ENCODE measurements at regions not wholly inside any gene's neighbourhood (a gene's known extent, or its start where the extent isn't known, plus 50 kb on each side); places are given as distances from the start of the nearest gene placed in this dataset.
"Not testable (repeated sequence)": the region's sequence is repeated elsewhere in the genome, so short reads cannot be mapped to it uniquely, and the experiment has no call there.

DNA sequence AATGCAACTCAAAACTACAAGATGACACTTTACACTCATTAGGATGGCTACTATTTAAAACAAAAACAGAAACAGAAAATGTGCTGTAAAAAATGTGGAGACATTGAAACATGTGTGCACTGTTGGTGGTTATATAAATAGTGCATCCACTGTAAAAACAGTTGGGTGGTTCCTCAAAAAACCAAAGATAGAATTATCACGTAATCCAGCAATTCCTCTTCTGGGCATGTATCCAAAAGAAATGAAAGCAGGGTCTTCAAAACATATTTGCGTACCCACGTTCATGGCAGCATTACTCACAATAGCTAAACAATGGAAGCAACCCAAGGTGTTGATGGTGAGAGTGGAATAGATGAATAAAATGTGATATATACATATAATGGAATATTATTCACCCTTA is 967.2 kb downstream of the TRAM1L1 start:
- Histone ChIP-seq H3K4me1 (no peaks in the 10 kb centered on the region), H3K36me3 (replicated peaks in 1 of 2; ENCODE audit: insufficient read depth in 1 of 2, low read depth in 2 of 2) (no peaks in the 10 kb centered on the region), H3K9me3 (no peaks in the 10 kb centered on the region), H3K27ac (no peak overlapping the region), H3K27me3 (no peaks in the 10 kb centered on the region), H3K4me3 (no peak overlapping the region)
- intact Hi-C loops (cut with DNase I) = no loop called here
- no peak for ATAC-seq
- WGBS, 2 donors = 58 to 69% methylated on average over 3 of the region's 3 CpGs
- DNase-seq = no peak
- TF ChIP-seq CTCF (IDR thresholded peaks at IDR 0.05) = no peak
- no peak for TF ChIP-seq POLR2A (IDR thresholded peaks at IDR 0.05)

DNA sequence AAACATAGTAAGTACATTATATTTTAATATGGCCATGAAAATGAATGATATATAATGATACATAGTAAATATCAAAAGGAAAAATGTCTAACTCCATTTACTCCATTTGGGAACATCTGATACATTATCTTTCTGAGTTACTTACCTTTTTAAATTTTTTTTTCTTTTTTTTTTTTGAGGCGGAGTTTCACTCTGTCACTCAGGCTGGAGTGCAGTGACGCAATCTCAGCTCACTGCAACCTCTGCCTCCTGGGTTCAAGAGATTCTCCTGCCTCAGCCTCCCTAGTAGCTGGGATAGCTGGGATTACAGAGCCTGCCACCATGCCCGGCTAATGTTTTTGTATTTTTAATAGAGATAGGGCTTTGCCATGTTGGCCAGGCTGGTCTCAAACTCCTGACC is 972.5 kb downstream of the TRAM1L1 start:
- DNase-seq; ATAC-seq; H3K27me3 ChIP-seq; H3K9me3 ChIP-seq; intact Hi-C loops (cut with DNase I); H3K4me1 ChIP-seq; H3K4me3 ChIP-seq; H3K36me3 ChIP-seq (replicated peaks in 1 of 2; ENCODE audit: insufficient read depth in 1 of 2, low read depth in 2 of 2); H3K27ac ChIP-seq: not testable (repeated sequence)
- 78% methylated on average over 3 of the region's 3 CpGs for WGBS, 2 donors

GRCh38 chr4:116110713-116111112 is 974.7 kb downstream of the TRAM1L1 start:
- ATAC-seq = no peak
- Histone ChIP-seq H3K9me3 (no peaks in the 10 kb centered on the region), H3K27me3 (no peaks in the 10 kb centered on the region), H3K4me3 (no peak overlapping the region), H3K36me3 (replicated peaks in 1 of 2; ENCODE audit: insufficient read depth in 1 of 2, low read depth in 2 of 2) (no peaks in the 10 kb centered on the region), H3K4me1 (no peaks in the 10 kb centered on the region), H3K27ac (no peak overlapping the region)
- intact Hi-C loops (cut with DNase I) = no loop called here
- DNase-seq = no peak
- whole genome bisulfite sequencing, 2 donors = 40 to 44% methylated on average over 3 of the region's 3 CpGs
- TF ChIP-seq POLR2A (IDR thresholded peaks at IDR 0.05) = no peak
- TF ChIP-seq CTCF (IDR thresholded peaks at IDR 0.05) = no peak

GRCh38 chr4:116108606-116109005 is 976.8 kb downstream of the TRAM1L1 start:
- no peak overlapping the region for H3K27ac ChIP-seq
- H3K4me3 ChIP-seq = no peak overlapping the region
- WGBS, 2 donors = 60 to 61% methylated on average over 8 of the region's 8 CpGs
- no peak for DNase-seq
- H3K36me3 ChIP-seq (replicated peaks in 1 of 2; ENCODE audit: insufficient read depth in 1 of 2, low read depth in 2 of 2) = no peaks in the 10 kb centered on the region
- intact Hi-C loops (cut with DNase I) = no loop called here
- H3K9me3 ChIP-seq = no peaks in the 10 kb centered on the region
- H3K4me1 ChIP-seq = no peaks in the 10 kb centered on the region
- no peak for TF ChIP-seq POLR2A (IDR thresholded peaks at IDR 0.05)
- no peak for TF ChIP-seq CTCF (IDR thresholded peaks at IDR 0.05)
- no peak for ATAC-seq
- no peaks in the 10 kb centered on the region for H3K27me3 ChIP-seq

GRCh38 chr4:116101321-116101720 is 984.1 kb downstream of the TRAM1L1 start:
- Histone ChIP-seq H3K36me3 (replicated peaks in 1 of 2; ENCODE audit: insufficient read depth in 1 of 2, low read depth in 2 of 2) (no peaks in the 10 kb centered on the region), H3K9me3 (peaks cover 0 to 8% (median 0%) of the 10 kb centered on the region in 3 donors), H3K4me1 (no peaks in the 10 kb centered on the region), H3K27me3 (no peaks in the 10 kb centered on the region), H3K27ac (no peak overlapping the region), H3K4me3 (no peak overlapping the region)
- ATAC-seq = no peak
- no peak for TF ChIP-seq POLR2A (IDR thresholded peaks at IDR 0.05)
- no peak for TF ChIP-seq CTCF (IDR thresholded peaks at IDR 0.05)
- WGBS, 2 donors = 45 to 47% methylated on average over 1 of the region's 1 CpG
- intact Hi-C loops (cut with DNase I) = no loop called here
- no peak for DNase-seq
